ENCODE measurements at regions not wholly inside any gene's neighbourhood (a gene's known extent, or its start where the extent isn't known, plus 50 kb on each side); places are given as distances from the start of the nearest gene placed in this dataset.

- H3K9me3 ChIP-seq (ENCODE audit: control insufficient read depth in 4 of 4, low read length in 3 of 4), result peaks cover 0 to 5% (median 2%) of the 10 kb centered on the region in 4 donors
- TF ChIP-seq FOXA1 (IDR thresholded peaks at IDR 0.05), result no peak
- no peak for TF ChIP-seq NR2F2 (IDR thresholded peaks at IDR 0.05)
- TF ChIP-seq RXRA (IDR thresholded peaks at IDR 0.05), result no peak
- 75% methylated on average over 3 of the region's 3 CpGs for WGBS
- DNase-seq (ENCODE audit: low spot score), result no peak
- no peaks in the 10 kb centered on the region for H3K27me3 ChIP-seq (ENCODE audit: control insufficient read depth in 4 of 4, insufficient read depth in 4 of 4, low read length in 3 of 4)
- no peaks in the 10 kb centered on the region for H3K36me3 ChIP-seq (ENCODE audit: control insufficient read depth in 4 of 4, insufficient read depth in 3 of 4, low read depth in 1 of 4, low read length in 3 of 4)
- no peak overlapping the region for H3K9ac ChIP-seq (ENCODE audit: low read depth in 1 of 2, low read length in 2 of 2)
- H3K27ac ChIP-seq (ENCODE audit: low read depth in 1 of 2, low read length in 2 of 2), result no peak overlapping the region
- H3K4me3 ChIP-seq (ENCODE audit: low read depth in 1 of 3, low read length in 3 of 3), result no peak overlapping the region
- no peaks in the 10 kb centered on the region for H3K4me1 ChIP-seq (ENCODE audit: control insufficient read depth in 4 of 4, insufficient read depth in 4 of 4, low read length in 3 of 4)
Observed at GRCh38 chr16:60150907-60151306, 1416.8 kb upstream of the GOT2 start.

- Histone ChIP-seq H3K9ac (ENCODE audit: low read depth in 1 of 2, low read length in 2 of 2) (no peak overlapping the region), H3K4me3 (ENCODE audit: low read depth in 1 of 3, low read length in 3 of 3) (no peak overlapping the region), H3K27ac (ENCODE audit: low read depth in 1 of 2, low read length in 2 of 2) (no peak overlapping the region), H3K4me1 (ENCODE audit: control insufficient read depth in 4 of 4, insufficient read depth in 4 of 4, low read length in 3 of 4) (no peaks in the 10 kb centered on the region), H3K27me3 (ENCODE audit: control insufficient read depth in 4 of 4, insufficient read depth in 4 of 4, low read length in 3 of 4) (peaks cover 0 to 6% (median 0%) of the 10 kb centered on the region in 4 donors), H3K9me3 (ENCODE audit: control insufficient read depth in 4 of 4, low read length in 3 of 4) (peaks cover 0 to 7% (median 4%) of the 10 kb centered on the region in 4 donors), H3K36me3 (ENCODE audit: control insufficient read depth in 4 of 4, insufficient read depth in 3 of 4, low read depth in 1 of 4, low read length in 3 of 4) (no peaks in the 10 kb centered on the region)
- TF ChIP-seq ZBTB33 (IDR thresholded peaks at IDR 0.05) (no peak), SP1 (IDR thresholded peaks at IDR 0.05) (no peak), FOXA2 (IDR thresholded peaks at IDR 0.05) (no peak), HNF4G (IDR thresholded peaks at IDR 0.05) (no peak), MAX (IDR thresholded peaks at IDR 0.05) (no peak)
- 71% methylated on average over 1 of the region's 1 CpG for WGBS
- no peak for DNase-seq (ENCODE audit: low spot score)
Observed at GRCh38 chr16:60143348-60143705, 1409.2 kb upstream of the GOT2 start.

GRCh38 chr16:60142619-60143347, 1408.7 kb upstream of the GOT2 start:
- WGBS, result 44% methylated on average over 1 of the region's 1 CpG
- no peak overlapping the region for H3K4me3 ChIP-seq (ENCODE audit: low read depth in 1 of 3, low read length in 3 of 3)
- H3K9ac ChIP-seq (ENCODE audit: low read depth in 1 of 2, low read length in 2 of 2), result no peak overlapping the region
- TF ChIP-seq JUND (IDR thresholded peaks at IDR 0.05), result no peak
- no peak for TF ChIP-seq GABPA (IDR thresholded peaks at IDR 0.05 in 1 of 2, conservative IDR thresholded peaks at IDR 0.05 in 1 of 2)
- no peak for TF ChIP-seq HNF4G (IDR thresholded peaks at IDR 0.05)
- TF ChIP-seq RAD21 (IDR thresholded peaks at IDR 0.05), result no peak
- TF ChIP-seq NR2F2 (IDR thresholded peaks at IDR 0.05), result no peak
- TF ChIP-seq YY1 (IDR thresholded peaks at IDR 0.05), result no peak
- no peak for TF ChIP-seq HNF4A (conservative IDR thresholded peaks at IDR 0.05)
- TF ChIP-seq CTCF (IDR thresholded peaks at IDR 0.05; ENCODE audit: low read depth, low read length, missing input control), result no peak
- no peak for TF ChIP-seq EGR1 (IDR thresholded peaks at IDR 0.05; ENCODE audit: low read depth in 2 of 2)
- TF ChIP-seq FOXA1 (IDR thresholded peaks at IDR 0.05), result no peak
- TF ChIP-seq FOXA2 (IDR thresholded peaks at IDR 0.05), result no peak
- TF ChIP-seq TAF1 (conservative IDR thresholded peaks at IDR 0.05), result no peak
- no peak for TF ChIP-seq SP1 (IDR thresholded peaks at IDR 0.05)
- TF ChIP-seq REST (IDR thresholded peaks at IDR 0.05), result no peak
- TF ChIP-seq MAX (IDR thresholded peaks at IDR 0.05), result no peak
- TF ChIP-seq RXRA (IDR thresholded peaks at IDR 0.05), result no peak
- TF ChIP-seq ZBTB33 (IDR thresholded peaks at IDR 0.05), result no peak
- no peak overlapping the region for H3K27ac ChIP-seq (ENCODE audit: low read depth in 1 of 2, low read length in 2 of 2)
- H3K36me3 ChIP-seq (ENCODE audit: control insufficient read depth in 4 of 4, insufficient read depth in 3 of 4, low read depth in 1 of 4, low read length in 3 of 4), result no peaks in the 10 kb centered on the region
- H3K9me3 ChIP-seq (ENCODE audit: control insufficient read depth in 4 of 4, low read length in 3 of 4), result peaks cover 0 to 7% (median 4%) of the 10 kb centered on the region in 4 donors
- no peaks in the 10 kb centered on the region for H3K4me1 ChIP-seq (ENCODE audit: control insufficient read depth in 4 of 4, insufficient read depth in 4 of 4, low read length in 3 of 4)
- H3K27me3 ChIP-seq (ENCODE audit: control insufficient read depth in 4 of 4, insufficient read depth in 4 of 4, low read length in 3 of 4), result peaks cover 0 to 6% (median 0%) of the 10 kb centered on the region in 4 donors
- DNase-seq (ENCODE audit: low spot score), result no peak

All from liver (tissue), 8 donors.